PFSK-1 (cell line): ENCODE measurements at regions not wholly inside any gene's neighbourhood (a gene's known extent, or its start where the extent isn't known, plus 50 kb on each side); places are given as distances from the start of the nearest gene placed in this dataset.

Experiments
- FOXP2 ChIP-seq: optimal IDR thresholded peaks from 2 replicates; pipeline ENCODE3; 2011; ENCODE audit warnings: borderline replicate concordance, control low read depth, inconsistent platforms; ENCODE audit not compliant: insufficient read depth; ENCODE audit errors: extremely low read length, extremely low read depth
- TF ChIP-seq, protein P1 (sequence below), 2 experiments: IDR thresholded peaks; 2 replicates each; pipeline versions ENCODE4 v1.6.1 to v1.8.0; 2011 to 2012; ENCODE audit warnings: low read depth in 2 of 2, low read length in 2 of 2, control low read depth in 1 of 2, inconsistent platforms in 1 of 2, mild to moderate bottlenecking in 1 of 2, moderate library complexity in 1 of 2; ENCODE audit not compliant: insufficient read depth in 1 of 2

DNA sequence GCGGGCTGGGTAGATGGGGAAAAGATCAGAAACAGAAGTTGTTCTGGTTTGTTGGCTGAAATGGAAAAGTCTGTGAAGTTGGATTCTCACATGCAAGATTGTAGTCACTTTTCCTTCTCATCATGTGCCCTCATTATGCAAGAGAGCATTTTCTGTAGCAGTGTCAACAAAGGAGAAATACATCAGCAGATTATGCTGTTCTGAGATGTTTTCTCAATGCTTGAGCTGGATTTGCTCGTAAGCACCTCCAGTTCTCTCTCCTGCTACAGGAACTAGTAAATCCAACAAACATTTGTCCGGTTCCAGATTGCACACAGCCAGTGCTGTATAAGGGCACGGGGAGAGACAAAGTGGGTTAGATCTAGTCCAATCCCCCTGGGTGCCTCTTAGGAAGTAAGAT, 90.0 kb downstream of the GATA3 start:
- TF ChIP-seq, protein P1, sequence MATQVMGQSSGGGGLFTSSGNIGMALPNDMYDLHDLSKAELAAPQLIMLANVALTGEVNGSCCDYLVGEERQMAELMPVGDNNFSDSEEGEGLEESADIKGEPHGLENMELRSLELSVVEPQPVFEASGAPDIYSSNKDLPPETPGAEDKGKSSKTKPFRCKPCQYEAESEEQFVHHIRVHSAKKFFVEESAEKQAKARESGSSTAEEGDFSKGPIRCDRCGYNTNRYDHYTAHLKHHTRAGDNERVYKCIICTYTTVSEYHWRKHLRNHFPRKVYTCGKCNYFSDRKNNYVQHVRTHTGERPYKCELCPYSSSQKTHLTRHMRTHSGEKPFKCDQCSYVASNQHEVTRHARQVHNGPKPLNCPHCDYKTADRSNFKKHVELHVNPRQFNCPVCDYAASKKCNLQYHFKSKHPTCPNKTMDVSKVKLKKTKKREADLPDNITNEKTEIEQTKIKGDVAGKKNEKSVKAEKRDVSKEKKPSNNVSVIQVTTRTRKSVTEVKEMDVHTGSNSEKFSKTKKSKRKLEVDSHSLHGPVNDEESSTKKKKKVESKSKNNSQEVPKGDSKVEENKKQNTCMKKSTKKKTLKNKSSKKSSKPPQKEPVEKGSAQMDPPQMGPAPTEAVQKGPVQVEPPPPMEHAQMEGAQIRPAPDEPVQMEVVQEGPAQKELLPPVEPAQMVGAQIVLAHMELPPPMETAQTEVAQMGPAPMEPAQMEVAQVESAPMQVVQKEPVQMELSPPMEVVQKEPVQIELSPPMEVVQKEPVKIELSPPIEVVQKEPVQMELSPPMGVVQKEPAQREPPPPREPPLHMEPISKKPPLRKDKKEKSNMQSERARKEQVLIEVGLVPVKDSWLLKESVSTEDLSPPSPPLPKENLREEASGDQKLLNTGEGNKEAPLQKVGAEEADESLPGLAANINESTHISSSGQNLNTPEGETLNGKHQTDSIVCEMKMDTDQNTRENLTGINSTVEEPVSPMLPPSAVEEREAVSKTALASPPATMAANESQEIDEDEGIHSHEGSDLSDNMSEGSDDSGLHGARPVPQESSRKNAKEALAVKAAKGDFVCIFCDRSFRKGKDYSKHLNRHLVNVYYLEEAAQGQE (IDR thresholded peaks at IDR 0.05; ENCODE audit: insufficient read depth in 1 of 2, low read depth in 2 of 2, low read length in 2 of 2) = no peak
- TF ChIP-seq FOXP2 = no peak
